Stimulated activated CD4-positive, alpha-beta T cell treated with anti-CD3 and anti-CD28 coated beads, Interleukin-1b, Interleukin-23, amount 100 ng/mL, for 4 hours (primary cell): ENCODE measurements at regions not wholly inside any gene's neighbourhood (a gene's known extent, or its start where the extent isn't known, plus 50 kb on each side); places are given as distances from the start of the nearest gene placed in this dataset.

ENCODE experiments used
- DNase-seq, 2 donors: peaks; one replicate each; pipeline ENCODE4 v3.0.0-alpha.2; 2020; ENCODE audit warnings: low read depth in 2 of 2

- no peak for DNase-seq
Measured at GRCh38 chr2:212618636-212619035, 80.0 kb upstream of the ERBB4 start.

DNA sequence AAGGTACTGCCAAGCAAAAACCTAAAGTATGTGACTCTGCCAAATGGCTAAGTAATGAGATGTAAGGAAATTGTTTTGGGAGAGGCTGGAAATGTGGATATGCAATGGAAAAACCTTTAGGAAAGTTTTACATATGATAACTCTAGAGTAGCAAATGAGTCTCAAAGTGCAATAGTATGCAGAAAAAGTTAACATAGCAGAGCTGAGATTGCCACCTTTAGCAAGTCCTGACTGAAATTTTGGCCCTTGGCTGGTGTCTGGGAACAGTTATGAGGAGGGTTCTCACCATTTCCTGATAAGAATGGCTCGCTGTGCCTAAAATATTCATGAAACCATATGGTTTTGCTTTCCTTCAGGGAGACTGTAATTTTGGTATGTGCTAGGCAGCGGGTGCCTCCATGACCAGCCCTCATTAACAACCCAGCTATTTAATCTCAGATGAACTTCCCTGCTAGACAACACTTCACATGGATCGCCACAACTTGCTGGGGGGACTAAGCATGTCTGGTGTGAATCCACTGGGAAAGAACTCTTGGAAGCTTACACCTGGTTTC lies 72.3 kb upstream of the ERBB4 start:
- DNase-seq = no peak

- DNase-seq = no peak
Measured at GRCh38 chr2:212609479-212609878, 70.9 kb upstream of the ERBB4 start.

- no peak for DNase-seq
Measured at GRCh38 chr2:212607080-212607479, 68.5 kb upstream of the ERBB4 start.

DNA sequence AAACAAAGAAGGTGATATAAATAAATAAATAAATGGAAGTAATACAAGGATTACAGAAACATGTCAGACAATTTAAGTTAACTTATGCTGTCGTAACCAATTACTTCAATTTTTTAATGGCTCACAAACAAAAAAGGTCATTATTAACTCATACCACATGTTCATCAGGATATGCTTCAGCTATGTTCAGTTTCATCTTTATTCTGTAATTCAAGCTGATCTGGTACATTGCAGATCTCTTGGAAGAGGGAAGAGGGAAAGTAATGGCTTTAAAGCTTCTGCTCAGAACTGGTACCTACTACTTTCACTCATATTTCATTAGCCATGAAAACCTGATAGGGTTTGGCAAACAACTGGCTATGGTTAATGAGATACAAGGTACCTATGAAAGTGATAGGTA lies 67.6 kb upstream of the ERBB4 start:
- no peak for DNase-seq

DNA sequence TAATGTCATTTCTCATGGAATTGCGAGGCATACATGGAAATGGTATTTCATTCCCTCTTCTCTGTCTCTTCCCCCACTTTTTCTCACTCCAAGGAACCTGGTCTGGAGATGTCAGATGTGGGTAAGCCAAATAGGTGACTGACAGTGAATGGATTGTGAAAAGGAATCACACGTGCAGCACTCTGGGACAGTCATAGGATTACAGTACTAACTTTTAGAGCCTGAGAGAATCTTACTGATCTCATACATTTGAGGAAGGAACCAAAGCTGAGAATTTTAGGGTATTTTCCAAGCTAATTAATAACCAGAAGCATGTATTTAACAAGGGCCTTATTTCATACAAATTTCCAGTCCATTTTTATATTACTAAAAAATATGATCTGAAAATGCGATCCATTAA lies 58.1 kb upstream of the ERBB4 start:
- DNase-seq = no peak

GRCh38 chr2:212596276-212596675 lies 57.7 kb upstream of the ERBB4 start:
- DNase-seq = no peak

GRCh38 chr2:212595036-212595654 lies 56.5 kb upstream of the ERBB4 start:
- no peak for DNase-seq

- no peak for DNase-seq
Measured at GRCh38 chr2:212592695-212593094, 54.1 kb upstream of the ERBB4 start.
